HG02885 (cell line): ENCODE measurements at regions not wholly inside any gene's neighbourhood (a gene's known extent, or its start where the extent isn't known, plus 50 kb on each side); places are given as distances from the start of the nearest gene placed in this dataset.

Source experiments
- ATAC-seq: cut with Tn5 transposase; IDR thresholded peaks from one replicate; pipeline ENCODE4 v1.9.1; 2021; ENCODE audit warnings: mild to moderate bottlenecking; ENCODE audit not compliant: unreplicated experiment, poor library complexity

GRCh38 chr15:95394186-95395067 lies 936.1 kb upstream of the NR2F2 start:
- no peak for ATAC-seq

GRCh38 chr15:95400428-95400827 lies 930.1 kb upstream of the NR2F2 start:
- no peak for ATAC-seq

- ATAC-seq, result no peak
These were observed 928.9 kb upstream of the NR2F2 start for GRCh38 chr15:95401587-95401986.

GRCh38 chr15:95405447-95405846 lies 925.1 kb upstream of the NR2F2 start:
- ATAC-seq, result no peak

GRCh38 chr15:95407534-95407933 lies 923.0 kb upstream of the NR2F2 start:
- ATAC-seq, result no peak

GRCh38 chr15:95409211-95409610 lies 921.3 kb upstream of the NR2F2 start:
- ATAC-seq, result no peak

GRCh38 chr15:95409626-95410310 lies 920.7 kb upstream of the NR2F2 start:
- ATAC-seq, result no peak

- no peak for ATAC-seq
These were observed 919.7 kb upstream of the NR2F2 start for GRCh38 chr15:95410757-95411156.

GRCh38 chr15:95416576-95416975 lies 913.9 kb upstream of the NR2F2 start:
- no peak for ATAC-seq

GRCh38 chr15:95417761-95418160 lies 912.7 kb upstream of the NR2F2 start:
- no peak for ATAC-seq

- ATAC-seq, result no peak
These were observed 908.2 kb upstream of the NR2F2 start for GRCh38 chr15:95422255-95422654.

GRCh38 chr15:95425859-95426258 lies 904.6 kb upstream of the NR2F2 start:
- ATAC-seq, result no peak

- no peak for ATAC-seq
These were observed 901.2 kb upstream of the NR2F2 start for GRCh38 chr15:95429345-95429744.

GRCh38 chr15:95431518-95431917 lies 899.0 kb upstream of the NR2F2 start:
- ATAC-seq, result no peak

GRCh38 chr15:95432878-95433405 lies 897.6 kb upstream of the NR2F2 start:
- ATAC-seq, result no peak

- no peak for ATAC-seq
These were observed 890.6 kb upstream of the NR2F2 start for GRCh38 chr15:95439922-95440376.

GRCh38 chr15:95440712-95441111 lies 889.8 kb upstream of the NR2F2 start:
- no peak for ATAC-seq

- ATAC-seq, result no peak
These were observed 888.3 kb upstream of the NR2F2 start for GRCh38 chr15:95442107-95442719.

- ATAC-seq, result no peak
These were observed 885.6 kb upstream of the NR2F2 start for GRCh38 chr15:95444860-95445259.

GRCh38 chr15:95446854-95447253 lies 883.6 kb upstream of the NR2F2 start:
- ATAC-seq, result no peak

- no peak for ATAC-seq
These were observed 883.0 kb upstream of the NR2F2 start for GRCh38 chr15:95447486-95447885.
